Astrocyte (in vitro differentiated cells and primary cell): ENCODE measurements at regions not wholly inside any gene's neighbourhood (a gene's known extent, or its start where the extent isn't known, plus 50 kb on each side); places are given as distances from the start of the nearest gene placed in this dataset.

Experiments used
- DNase-seq: peaks from one replicate; pipeline ENCODE4 v3.0.0-alpha.2; 2010; ENCODE audit warnings: low read depth
- FAIRE-seq: peaks from 2 replicates; lab custom pipeline; 2011; peaks lifted over from hg19 to GRCh38; lab: Jason Lieb, UNC
- H2AFZ ChIP-seq: 2 replicates; pipeline ENCODE4 v1.6.0; 2012; ENCODE audit warnings: low read depth, low read length, inconsistent platforms
- H3K27ac ChIP-seq: 2 replicates; pipeline ENCODE4 v1.5.1; 2011; ENCODE audit warnings: low read depth, low read length, inconsistent platforms
- H3K27me3 ChIP-seq: 2 replicates; pipeline ENCODE4 v1.6.0; 2011; ENCODE audit warnings: low read length, inconsistent platforms; ENCODE audit not compliant: insufficient read depth
- H3K36me3 ChIP-seq: 2 replicates; pipeline ENCODE4 v1.5.1; 2011; ENCODE audit warnings: low read length, inconsistent platforms; ENCODE audit not compliant: insufficient read depth
- H3K4me1 ChIP-seq: 2 replicates; pipeline ENCODE4 v1.5.1; 2011; ENCODE audit warnings: low read length, inconsistent platforms; ENCODE audit not compliant: insufficient read depth
- H3K4me2 ChIP-seq: 2 replicates; pipeline ENCODE4 v1.6.0; 2012; ENCODE audit warnings: low read length, inconsistent platforms
- H3K4me3 ChIP-seq: 2 replicates; pipeline ENCODE4 v1.5.1; 2011; ENCODE audit warnings: low read depth, mild to moderate bottlenecking, low read length, inconsistent platforms; ENCODE audit not compliant: insufficient read depth
- H3K79me2 ChIP-seq: 2 replicates; pipeline ENCODE4 v1.6.0; 2012; ENCODE audit warnings: mild to moderate bottlenecking, low read length, inconsistent platforms; ENCODE audit not compliant: insufficient read depth
- H3K9ac ChIP-seq: 2 replicates; pipeline ENCODE4 v1.6.0; 2012; ENCODE audit warnings: mild to moderate bottlenecking, low read length, inconsistent platforms
- H3K9me3 ChIP-seq: 2 replicates; pipeline ENCODE4 v1.5.1; 2012; ENCODE audit warnings: low read depth, mild to moderate bottlenecking, low read length, inconsistent platforms; ENCODE audit not compliant: insufficient read depth
- H4K20me1 ChIP-seq: 2 replicates; pipeline ENCODE4 v1.6.0; 2012; ENCODE audit warnings: low read length, inconsistent platforms; ENCODE audit not compliant: insufficient read depth
- H3K27ac Mint-ChIP-seq: one replicate; pipeline ENCODE4 v1.8.0; 2021; ENCODE audit warnings: mild to moderate bottlenecking, mixed read lengths; ENCODE audit not compliant: unreplicated experiment
- H3K27me3 Mint-ChIP-seq: one replicate; pipeline ENCODE4 v1.8.0; 2021; ENCODE audit warnings: low read depth, mixed read lengths; ENCODE audit not compliant: unreplicated experiment
- H3K36me3 Mint-ChIP-seq: one replicate; pipeline ENCODE4 v1.8.0; 2021; ENCODE audit warnings: low read depth, mixed read lengths; ENCODE audit not compliant: unreplicated experiment
- H3K4me1 Mint-ChIP-seq: one replicate; pipeline ENCODE4 v1.8.0; 2021; ENCODE audit warnings: low read depth, mixed read lengths; ENCODE audit not compliant: unreplicated experiment
- H3K4me3 Mint-ChIP-seq: one replicate; pipeline ENCODE4 v1.8.0; 2021; ENCODE audit warnings: mild to moderate bottlenecking, moderate library complexity, mixed read lengths; ENCODE audit not compliant: unreplicated experiment
- H3K9me3 Mint-ChIP-seq: one replicate; pipeline ENCODE4 v1.8.0; 2021; ENCODE audit warnings: mild to moderate bottlenecking, mixed read lengths; ENCODE audit not compliant: unreplicated experiment
- EZH2 ChIP-seq: IDR thresholded peaks from 2 replicates; pipeline ENCODE4 v1.6.1; 2012; ENCODE audit warnings: mild to moderate bottlenecking, low read length, inconsistent platforms; ENCODE audit not compliant: insufficient read depth
- TF ChIP-seq, protein P1 (sequence below): IDR thresholded peaks from 2 replicates; pipeline ENCODE4 v1.5.1; 2011; ENCODE audit warnings: low read depth, mild to moderate bottlenecking, inconsistent platforms, low read length, moderate library complexity; ENCODE audit not compliant: insufficient read depth

DNA sequence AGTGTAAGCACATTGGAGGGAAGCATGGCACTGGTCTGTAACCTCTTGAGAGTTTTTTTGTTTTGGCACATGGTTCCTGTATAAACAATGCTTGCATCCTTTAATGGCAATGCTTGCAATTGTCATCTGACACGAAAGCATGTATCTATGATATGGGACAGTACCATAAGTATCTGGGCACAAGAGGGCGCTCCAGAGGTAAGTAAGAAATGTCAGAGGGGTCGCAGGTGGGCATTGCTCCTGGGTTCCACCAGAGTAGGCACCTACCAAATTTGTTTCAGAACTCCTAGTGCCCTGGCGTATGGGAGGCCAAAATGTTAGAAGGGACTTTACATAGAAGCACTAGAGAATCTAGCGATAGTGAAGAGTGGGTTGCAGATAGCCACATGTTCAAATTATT lies 58.7 kb upstream of the BCHE start:
- H3K79me2 ChIP-seq, result no peaks in the 10 kb centered on the region
- no peak overlapping the region for H3K27ac Mint-ChIP-seq
- no peaks in the 10 kb centered on the region for H3K4me1 Mint-ChIP-seq
- no peak for DNase-seq
- H3K27ac ChIP-seq, result no peak overlapping the region
- no peak for TF ChIP-seq EZH2
- TF ChIP-seq, protein P1, sequence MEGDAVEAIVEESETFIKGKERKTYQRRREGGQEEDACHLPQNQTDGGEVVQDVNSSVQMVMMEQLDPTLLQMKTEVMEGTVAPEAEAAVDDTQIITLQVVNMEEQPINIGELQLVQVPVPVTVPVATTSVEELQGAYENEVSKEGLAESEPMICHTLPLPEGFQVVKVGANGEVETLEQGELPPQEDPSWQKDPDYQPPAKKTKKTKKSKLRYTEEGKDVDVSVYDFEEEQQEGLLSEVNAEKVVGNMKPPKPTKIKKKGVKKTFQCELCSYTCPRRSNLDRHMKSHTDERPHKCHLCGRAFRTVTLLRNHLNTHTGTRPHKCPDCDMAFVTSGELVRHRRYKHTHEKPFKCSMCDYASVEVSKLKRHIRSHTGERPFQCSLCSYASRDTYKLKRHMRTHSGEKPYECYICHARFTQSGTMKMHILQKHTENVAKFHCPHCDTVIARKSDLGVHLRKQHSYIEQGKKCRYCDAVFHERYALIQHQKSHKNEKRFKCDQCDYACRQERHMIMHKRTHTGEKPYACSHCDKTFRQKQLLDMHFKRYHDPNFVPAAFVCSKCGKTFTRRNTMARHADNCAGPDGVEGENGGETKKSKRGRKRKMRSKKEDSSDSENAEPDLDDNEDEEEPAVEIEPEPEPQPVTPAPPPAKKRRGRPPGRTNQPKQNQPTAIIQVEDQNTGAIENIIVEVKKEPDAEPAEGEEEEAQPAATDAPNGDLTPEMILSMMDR, result no peak
- H3K9me3 ChIP-seq, result no peaks in the 10 kb centered on the region
- no peaks in the 10 kb centered on the region for H3K27me3 Mint-ChIP-seq
- no peaks in the 10 kb centered on the region for H3K9me3 Mint-ChIP-seq
- no peak overlapping the region for H2AFZ ChIP-seq
- no peaks in the 10 kb centered on the region for H4K20me1 ChIP-seq
- H3K4me3 ChIP-seq, result no peak overlapping the region
- FAIRE-seq, result no peak
- no peaks in the 10 kb centered on the region for H3K36me3 ChIP-seq
- H3K36me3 Mint-ChIP-seq, result no peaks in the 10 kb centered on the region
- H3K4me2 ChIP-seq, result no peak overlapping the region
- no peaks in the 10 kb centered on the region for H3K27me3 ChIP-seq
- no peaks in the 10 kb centered on the region for H3K4me1 ChIP-seq
- H3K9ac ChIP-seq, result no peak overlapping the region
- H3K4me3 Mint-ChIP-seq, result no peak overlapping the region

DNA sequence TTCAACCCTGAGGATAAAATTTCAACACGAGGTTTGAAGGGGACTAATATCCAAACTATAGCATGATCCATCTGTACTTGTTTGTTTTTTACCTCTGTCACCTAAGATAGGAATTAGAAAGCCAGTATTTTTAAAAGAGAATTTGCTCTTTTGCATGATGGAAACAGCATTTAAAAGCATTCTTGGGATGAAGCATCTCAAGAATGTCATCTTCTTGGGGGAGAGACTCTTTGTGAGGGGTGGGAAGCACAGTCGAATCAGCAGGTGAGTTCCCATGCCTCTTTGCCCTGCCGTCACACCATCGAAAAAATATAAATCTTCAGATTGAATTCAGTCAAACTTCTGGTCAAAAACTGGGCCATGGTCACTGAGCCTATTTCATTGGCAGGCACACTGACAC lies 55.3 kb upstream of the BCHE start:
- H3K36me3 ChIP-seq, result no peaks in the 10 kb centered on the region
- H3K27ac Mint-ChIP-seq, result no peak overlapping the region
- DNase-seq (no peak), FAIRE-seq (no peak)
- no peaks in the 10 kb centered on the region for H4K20me1 ChIP-seq
- H3K4me3 Mint-ChIP-seq, result no peak overlapping the region
- H3K9ac ChIP-seq, result no peak overlapping the region
- H3K4me1 ChIP-seq, result no peaks in the 10 kb centered on the region
- TF ChIP-seq, protein P1, result no peak
- no peak for TF ChIP-seq EZH2
- H3K27me3 Mint-ChIP-seq, result no peaks in the 10 kb centered on the region
- no peak overlapping the region for H3K4me2 ChIP-seq
- H3K9me3 ChIP-seq, result no peaks in the 10 kb centered on the region
- H3K4me3 ChIP-seq, result no peak overlapping the region
- no peak overlapping the region for H2AFZ ChIP-seq
- H3K4me1 Mint-ChIP-seq, result no peaks in the 10 kb centered on the region
- H3K36me3 Mint-ChIP-seq, result no peaks in the 10 kb centered on the region
- no peaks in the 10 kb centered on the region for H3K79me2 ChIP-seq
- no peaks in the 10 kb centered on the region for H3K27me3 ChIP-seq
- H3K9me3 Mint-ChIP-seq, result no peaks in the 10 kb centered on the region
- no peak overlapping the region for H3K27ac ChIP-seq
